Gastrocnemius medialis (tissue), 4 donors: ENCODE measurements at regions not wholly inside any gene's neighbourhood (a gene's known extent, or its start where the extent isn't known, plus 50 kb on each side); places are given as distances from the start of the nearest gene placed in this dataset.

Source experiments
- ATAC-seq, 2 donors: fragments of 150-250 bp; one replicate each; pipeline ENCODE4 v1.9.1; 2016
- DNase-seq, 2 donors: peaks; one replicate each; pipeline ENCODE4 v3.0.0-alpha.2; 2019
- H3K27ac ChIP-seq, 4 donors: fragments of 200-600 bp; sonication (generic); 1 replicate in 1 of 4; 2 replicates in 3 of 4; pipeline ENCODE4 v1.5.1; 2016 to 2018; ENCODE audit warnings: mild to moderate bottlenecking in 2 of 4, moderate library complexity in 1 of 4
- H3K27me3 ChIP-seq, 3 donors: fragments of 200-600 bp; sonication (generic) in 2 of 3; 1 replicate in 1 of 3; 2 replicates in 2 of 3; pipeline versions ENCODE4 v1.5.1 to v1.6.0; 2016 to 2019; ENCODE audit warnings: mild to moderate bottlenecking in 1 of 3, moderate library complexity in 1 of 3
- H3K36me3 ChIP-seq, 2 donors: fragments of 200-600 bp; sonication (generic) in 1 of 2; one replicate each; pipeline ENCODE4 v1.5.1; 2017 to 2018
- H3K4me1 ChIP-seq, 2 donors: fragments of 200-600 bp; sonication (generic) in 1 of 2; one replicate each; pipeline ENCODE4 v1.5.1; 2016 to 2017; ENCODE audit warnings: mild to moderate bottlenecking in 2 of 2
- H3K4me3 ChIP-seq, 4 donors: fragments of 200-600 bp; sonication (generic) in 3 of 4; 1 replicate in 1 of 4; 2 replicates in 3 of 4; pipeline ENCODE4 v1.5.1; 2016 to 2019; ENCODE audit warnings: mild to moderate bottlenecking in 2 of 4
- H3K9me3 ChIP-seq, 3 donors: fragments of 200-600 bp; sonication (generic) in 2 of 3; 1 replicate in 1 of 3; 2 replicates in 2 of 3; pipeline ENCODE4 v1.5.1; 2016 to 2019
- POLR2A ChIP-seq, 2 donors: fragments of 450-650 bp; IDR thresholded peaks; one replicate each; pipeline ENCODE4 v1.6.1; 2017; ENCODE audit warnings: antibody characterized with exemption in 2 of 2, mild to moderate bottlenecking in 2 of 2, moderate library complexity in 2 of 2
- in situ Hi-C, 4 donors: fragments of 200-750 bp; cut with MboI; loops; one replicate each; pipeline versions ENCODE4 v1.15.0 to v1.8.0; 2017; ENCODE audit warnings: low sequenced_read_pairs in 4 of 4
- intact Hi-C: fragments of 100-400 bp; cut with DNase I; formaldehyde crosslinking; loops from one replicate; pipeline ENCODE4 v1.15.1; 2023; ENCODE audit warnings: low total_unique reads
- TF ChIP-seq, protein P1 (sequence below), 5 experiments: fragments of 450-650 bp in 3 of 5; fragments of 200-600 bp in 2 of 5; sonication (generic) in 2 of 5; IDR thresholded peaks in 4 of 5; conservative IDR thresholded peaks in 1 of 5; 1 replicate in 4 of 5; 2 replicates in 1 of 5; pipeline ENCODE4 v1.5.1; 2016 to 2019; ENCODE audit warnings: antibody characterized with exemption in 5 of 5, mild to moderate bottlenecking in 3 of 5, moderate library complexity in 3 of 5

DNA sequence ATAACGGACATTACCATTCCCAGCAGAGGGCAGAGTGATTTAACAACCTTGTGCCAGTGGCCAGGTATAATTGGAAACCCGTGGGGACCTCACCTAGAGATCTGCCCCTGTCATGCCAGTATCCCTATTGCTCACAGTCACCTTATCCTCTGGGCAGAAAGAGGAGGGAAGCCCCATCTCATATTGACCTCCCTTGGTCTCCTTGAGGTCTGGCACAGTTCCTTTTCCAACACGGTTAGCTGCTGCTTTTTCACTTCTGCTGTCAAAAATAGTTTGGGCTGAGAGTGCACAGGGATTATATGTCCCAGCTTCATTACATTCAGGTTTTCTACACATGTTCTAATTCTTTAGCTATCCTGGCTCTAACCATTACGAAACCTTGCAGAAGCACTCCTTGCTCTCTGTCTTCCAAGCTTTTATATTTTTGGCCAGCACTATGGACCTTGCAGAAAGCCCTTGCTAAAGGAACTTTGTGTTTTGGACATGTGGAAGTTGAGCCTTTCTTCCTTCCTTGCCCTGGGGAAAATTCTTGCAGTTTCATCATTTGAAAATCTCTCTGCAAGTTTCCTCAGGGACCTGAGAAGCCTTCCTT lies 111.7 kb upstream of the MIS18BP1 start:
- no peaks in the 10 kb centered on the region for H3K27me3 ChIP-seq
- DNase-seq (no peak), ATAC-seq (no peak)
- no peaks in the 10 kb centered on the region for H3K9me3 ChIP-seq
- no peak overlapping the region for H3K4me3 ChIP-seq
- H3K36me3 ChIP-seq, result no peaks in the 10 kb centered on the region
- H3K27ac ChIP-seq, result no peak overlapping the region
- intact Hi-C loops (no loop called here), in situ Hi-C loops (no loop called here)
- TF ChIP-seq, protein P1, sequence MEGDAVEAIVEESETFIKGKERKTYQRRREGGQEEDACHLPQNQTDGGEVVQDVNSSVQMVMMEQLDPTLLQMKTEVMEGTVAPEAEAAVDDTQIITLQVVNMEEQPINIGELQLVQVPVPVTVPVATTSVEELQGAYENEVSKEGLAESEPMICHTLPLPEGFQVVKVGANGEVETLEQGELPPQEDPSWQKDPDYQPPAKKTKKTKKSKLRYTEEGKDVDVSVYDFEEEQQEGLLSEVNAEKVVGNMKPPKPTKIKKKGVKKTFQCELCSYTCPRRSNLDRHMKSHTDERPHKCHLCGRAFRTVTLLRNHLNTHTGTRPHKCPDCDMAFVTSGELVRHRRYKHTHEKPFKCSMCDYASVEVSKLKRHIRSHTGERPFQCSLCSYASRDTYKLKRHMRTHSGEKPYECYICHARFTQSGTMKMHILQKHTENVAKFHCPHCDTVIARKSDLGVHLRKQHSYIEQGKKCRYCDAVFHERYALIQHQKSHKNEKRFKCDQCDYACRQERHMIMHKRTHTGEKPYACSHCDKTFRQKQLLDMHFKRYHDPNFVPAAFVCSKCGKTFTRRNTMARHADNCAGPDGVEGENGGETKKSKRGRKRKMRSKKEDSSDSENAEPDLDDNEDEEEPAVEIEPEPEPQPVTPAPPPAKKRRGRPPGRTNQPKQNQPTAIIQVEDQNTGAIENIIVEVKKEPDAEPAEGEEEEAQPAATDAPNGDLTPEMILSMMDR (IDR thresholded peaks at IDR 0.05 in 4 of 5, conservative IDR thresholded peaks at IDR 0.05 in 1 of 5), result no peak
- no peak for TF ChIP-seq POLR2A (IDR thresholded peaks at IDR 0.05)
- H3K4me1 ChIP-seq, result no peaks in the 10 kb centered on the region

DNA sequence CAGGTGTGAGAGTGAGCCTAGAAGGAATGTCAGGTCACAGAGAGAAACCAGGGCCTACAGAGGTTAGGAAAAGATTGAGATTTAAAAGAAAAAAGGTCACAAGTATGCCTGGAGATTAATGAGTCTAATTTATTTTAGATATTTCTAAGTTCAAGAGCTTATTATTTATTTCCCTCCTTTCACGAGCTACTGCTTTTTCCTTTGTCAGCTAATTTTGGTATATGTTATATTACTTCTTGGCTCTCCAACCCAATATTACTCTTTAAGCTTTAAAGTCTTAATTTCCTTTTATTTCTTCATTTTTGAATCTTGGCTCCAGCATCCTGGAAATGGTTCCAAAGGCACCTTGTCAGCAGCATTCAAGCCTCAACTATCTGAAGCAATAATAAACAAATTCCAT lies 109.5 kb upstream of the MIS18BP1 start:
- H3K36me3 ChIP-seq, result no peaks in the 10 kb centered on the region
- ATAC-seq (no peak), DNase-seq (no peak)
- TF ChIP-seq POLR2A (IDR thresholded peaks at IDR 0.05), result no peak
- TF ChIP-seq, protein P1 (IDR thresholded peaks at IDR 0.05 in 4 of 5, conservative IDR thresholded peaks at IDR 0.05 in 1 of 5), result no peak
- in situ Hi-C loops (no loop called here), intact Hi-C loops (no loop called here)
- H3K27me3 ChIP-seq, result no peaks in the 10 kb centered on the region
- no peak overlapping the region for H3K4me3 ChIP-seq
- H3K9me3 ChIP-seq, result no peaks in the 10 kb centered on the region
- H3K27ac ChIP-seq, result no peak overlapping the region
- no peaks in the 10 kb centered on the region for H3K4me1 ChIP-seq

- in situ Hi-C loops (no loop called here), intact Hi-C loops (no loop called here)
- Histone ChIP-seq H3K36me3 (no peaks in the 10 kb centered on the region), H3K27me3 (no peaks in the 10 kb centered on the region), H3K4me3 (no peak overlapping the region), H3K4me1 (no peaks in the 10 kb centered on the region), H3K9me3 (no peaks in the 10 kb centered on the region), H3K27ac (no peak overlapping the region)
- no peak for TF ChIP-seq POLR2A (IDR thresholded peaks at IDR 0.05)
- TF ChIP-seq, protein P1 (IDR thresholded peaks at IDR 0.05 in 4 of 5, conservative IDR thresholded peaks at IDR 0.05 in 1 of 5), result no peak
- ATAC-seq, result no peak
- DNase-seq, result no peak
Observed at GRCh38 chr14:45361727-45362126, 108.7 kb upstream of the MIS18BP1 start.

- H3K4me3 ChIP-seq, result no peak overlapping the region
- ATAC-seq, result no peak
Observed at GRCh38 chr14:45359746-45360145, 106.7 kb upstream of the MIS18BP1 start.

More at GRCh38 chr14:45359746-45360145, 106.7 kb upstream of the MIS18BP1 start:
- no peak for TF ChIP-seq POLR2A (IDR thresholded peaks at IDR 0.05)
- TF ChIP-seq, protein P1 (IDR thresholded peaks at IDR 0.05 in 4 of 5, conservative IDR thresholded peaks at IDR 0.05 in 1 of 5), result no peak
- Histone ChIP-seq H3K4me1 (no peaks in the 10 kb centered on the region), H3K27me3 (no peaks in the 10 kb centered on the region), H3K36me3 (no peaks in the 10 kb centered on the region), H3K9me3 (no peaks in the 10 kb centered on the region), H3K27ac (no peak overlapping the region)
- intact Hi-C loops (no loop called here), in situ Hi-C loops (no loop called here)
- no peak for DNase-seq
